GM18909 (cell line): ENCODE measurements at regions not wholly inside any gene's neighbourhood (a gene's known extent, or its start where the extent isn't known, plus 50 kb on each side); places are given as distances from the start of the nearest gene placed in this dataset.
"Not testable (repeated sequence)": the region's sequence is repeated elsewhere in the genome, so short reads cannot be mapped to it uniquely, and the experiment has no call there.

Experiments
- ATAC-seq: cut with Tn5 transposase; IDR thresholded peaks from one replicate; pipeline ENCODE4 v1.9.1; 2021; ENCODE audit warnings: mild to moderate bottlenecking; ENCODE audit not compliant: unreplicated experiment, poor library complexity

DNA sequence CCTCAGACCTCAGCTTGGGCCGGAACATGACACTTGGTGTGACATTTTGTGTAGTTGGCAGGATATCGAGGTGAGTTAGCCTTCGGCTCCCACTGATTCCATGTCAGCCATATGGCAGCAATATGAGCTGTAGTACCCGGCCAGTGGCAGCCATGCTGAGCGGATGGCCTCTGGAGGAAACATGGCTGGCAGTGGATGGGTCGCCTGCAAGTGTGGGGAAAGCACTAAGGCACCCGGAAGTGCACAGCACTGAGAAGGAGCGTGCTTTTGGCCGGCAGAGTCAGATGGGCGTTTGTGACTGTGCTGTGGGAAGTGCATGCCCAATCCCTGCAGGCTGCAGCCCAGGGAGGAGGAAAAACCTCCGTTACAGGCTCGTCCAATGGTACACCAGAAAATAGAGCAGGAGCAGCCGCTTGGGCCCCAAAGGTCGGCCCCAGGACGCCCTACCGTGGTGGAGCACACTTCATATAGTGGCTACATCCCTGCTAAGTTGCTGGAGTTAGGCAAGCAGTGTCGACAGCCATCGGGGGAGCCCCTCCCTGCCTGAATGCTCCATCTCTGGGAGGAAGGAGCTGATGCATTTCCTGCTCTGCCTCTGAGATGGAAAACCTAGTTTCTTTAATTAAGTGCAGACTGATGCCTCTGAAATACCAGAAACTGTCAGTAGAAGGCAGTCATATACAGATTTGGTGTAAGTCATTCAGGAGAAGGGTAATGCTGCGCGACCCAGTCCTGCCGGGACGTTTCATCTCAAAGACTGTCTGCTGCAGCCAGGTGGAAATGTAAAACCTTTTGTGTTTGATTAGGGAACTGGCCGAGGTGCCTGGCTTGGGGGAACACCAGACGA lies 2185.8 kb upstream of the ACO1 start:
- no peak for ATAC-seq

- ATAC-seq = no peak
Measured at GRCh38 chr9:30201024-30201423, 2183.4 kb upstream of the ACO1 start.

DNA sequence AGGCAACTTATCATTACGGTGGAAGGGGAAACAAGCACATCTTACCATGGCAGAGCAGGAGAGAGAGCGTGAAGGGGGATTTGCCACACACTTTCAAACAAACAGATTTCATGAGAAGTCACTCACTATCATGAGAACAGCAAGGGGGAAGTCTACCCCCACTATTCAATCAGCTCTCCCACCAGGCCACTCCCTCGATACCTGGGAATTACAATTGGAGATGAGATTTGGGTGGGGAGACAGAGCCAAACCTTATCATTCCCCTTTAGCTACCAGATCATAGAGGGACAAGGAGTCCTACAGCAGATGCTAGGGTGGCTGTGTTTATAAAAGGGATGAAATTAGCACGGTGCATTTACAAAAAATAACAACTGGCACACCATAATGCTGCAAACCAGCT lies 2149.4 kb upstream of the ACO1 start:
- no peak for ATAC-seq

- no peak for ATAC-seq
Measured at GRCh38 chr9:30235564-30235963, 2148.9 kb upstream of the ACO1 start.

DNA sequence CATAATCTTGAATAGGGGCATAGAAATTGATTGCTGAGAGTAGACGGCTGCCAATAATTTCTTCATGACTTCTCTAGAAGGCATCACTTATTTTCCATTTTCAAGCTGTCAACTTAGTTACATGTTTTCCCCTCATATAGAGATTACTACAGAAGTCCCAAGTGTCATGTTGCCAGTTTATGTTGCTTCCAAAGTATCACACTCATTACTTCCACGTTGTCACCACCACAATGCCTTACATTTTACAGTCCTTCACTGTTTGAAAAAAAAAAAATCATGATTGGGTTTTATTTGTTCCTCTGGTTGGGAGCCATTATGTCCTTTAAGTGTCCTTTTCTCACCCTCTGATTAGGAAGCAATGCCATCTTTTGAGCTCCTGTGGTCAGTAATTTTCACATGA lies 2144.6 kb upstream of the ACO1 start:
- ATAC-seq = no peak

DNA sequence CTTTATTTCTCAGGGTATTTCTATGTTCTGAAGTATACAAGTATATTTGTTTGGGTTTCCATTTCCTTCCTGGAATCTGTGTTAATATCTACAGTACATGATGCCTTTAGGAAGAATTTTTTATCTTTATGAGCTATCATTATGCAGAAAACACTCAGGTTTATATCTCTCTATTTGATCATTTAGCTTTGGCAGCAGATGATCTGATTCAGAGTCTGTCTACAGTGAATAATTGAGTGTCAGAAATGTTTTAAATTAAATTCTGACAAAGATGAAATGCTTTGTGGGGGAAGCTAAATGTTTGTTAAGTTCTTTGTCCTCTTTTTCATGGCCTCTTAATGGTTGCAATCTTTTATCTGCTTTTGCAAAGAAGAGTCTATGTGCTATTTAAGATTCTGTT lies 2141.0 kb upstream of the ACO1 start:
- ATAC-seq = no peak

DNA sequence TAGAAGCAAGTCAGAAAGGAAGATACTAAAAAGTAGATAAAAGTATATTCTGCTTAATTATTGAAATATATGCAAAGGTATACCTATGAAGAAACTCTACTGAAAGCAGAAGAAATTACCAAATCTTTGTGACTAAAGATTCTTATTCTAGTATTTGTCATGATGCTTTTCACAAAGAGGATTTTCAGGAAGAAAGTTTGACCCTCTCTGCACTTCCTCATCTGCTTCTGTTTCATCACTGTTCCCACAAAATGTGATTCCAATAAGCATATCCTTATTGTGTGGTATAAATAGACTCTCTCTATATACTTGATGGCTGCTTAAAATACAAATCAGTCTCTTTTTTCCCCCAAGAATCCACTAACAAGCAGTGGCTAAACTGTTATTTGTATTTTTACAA lies 2139.6 kb upstream of the ACO1 start:
- ATAC-seq = no peak

DNA sequence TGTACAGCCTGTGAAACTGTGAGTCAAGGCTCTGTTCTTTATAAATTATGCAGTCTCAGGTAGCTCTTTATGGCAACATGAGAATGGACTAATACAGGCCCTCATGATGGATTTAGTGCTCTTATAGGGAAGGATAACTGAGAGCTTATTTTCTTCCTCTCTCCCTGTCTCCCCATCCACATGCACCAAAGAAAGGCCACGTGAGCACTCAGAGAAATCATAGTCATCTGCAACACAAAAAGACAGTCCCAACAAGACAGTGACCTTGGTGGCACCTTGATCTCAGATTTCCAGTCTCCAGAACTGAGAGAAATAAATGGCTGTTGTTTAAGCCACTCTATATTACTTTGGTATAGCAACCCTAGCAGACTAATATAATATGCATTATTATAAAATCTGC lies 2133.6 kb upstream of the ACO1 start:
- ATAC-seq = no peak

- no peak for ATAC-seq
Measured at GRCh38 chr9:30258094-30258493, 2126.3 kb upstream of the ACO1 start.

DNA sequence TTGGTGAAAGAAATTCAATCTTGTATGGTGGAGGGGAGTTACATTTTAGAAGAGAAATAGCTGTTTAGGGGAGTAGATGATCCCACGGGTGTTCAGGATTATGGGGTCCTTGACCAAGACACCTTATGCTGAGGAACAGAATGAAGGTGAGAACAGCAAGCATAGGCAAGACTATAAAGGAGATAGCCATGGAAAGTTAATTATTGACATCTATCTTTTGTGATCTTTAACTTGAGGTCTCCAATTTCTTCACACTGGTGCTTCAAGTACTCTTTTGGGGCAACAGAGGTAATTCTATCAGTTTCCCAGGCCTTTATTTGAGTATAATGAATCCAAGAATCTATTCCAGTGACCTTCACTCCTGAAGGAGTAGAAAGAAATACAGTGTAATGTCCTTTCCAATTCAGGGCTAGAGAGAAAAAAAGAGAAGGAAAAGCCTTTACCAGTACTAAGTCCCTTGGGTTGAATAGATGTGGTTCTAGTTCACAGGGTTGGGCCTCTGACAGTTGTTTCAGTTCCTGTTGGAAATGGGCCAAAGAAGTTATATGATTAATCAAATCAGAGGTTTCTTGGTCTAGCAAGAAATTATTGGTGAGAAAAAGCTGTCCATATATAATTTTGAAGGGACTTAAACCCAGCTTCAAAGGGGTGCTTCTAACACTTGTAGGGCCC lies 2104.1 kb upstream of the ACO1 start:
- peak; percentile 78 for ATAC-seq

- no peak for ATAC-seq
Measured at GRCh38 chr9:30289435-30289834, 2095.0 kb upstream of the ACO1 start.

DNA sequence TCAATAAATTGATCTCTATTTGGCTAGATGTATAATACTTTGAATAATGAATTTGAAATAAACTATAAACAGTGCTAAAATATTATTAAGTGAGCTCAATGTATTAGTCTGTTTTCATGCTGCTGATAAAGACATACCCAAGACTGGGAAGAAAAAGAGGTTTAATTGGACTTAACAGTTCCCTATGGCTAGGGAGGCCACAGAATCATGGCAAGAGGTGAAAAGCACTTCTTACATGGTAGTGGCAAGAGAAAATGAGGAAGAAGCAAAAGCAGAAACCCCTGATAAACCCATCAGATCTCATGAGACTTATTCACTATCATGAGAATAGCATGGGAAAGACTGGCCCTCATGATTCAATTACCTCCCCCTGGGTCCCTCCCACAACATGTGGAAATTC lies 2092.4 kb upstream of the ACO1 start:
- ATAC-seq = not testable (repeated sequence)

DNA sequence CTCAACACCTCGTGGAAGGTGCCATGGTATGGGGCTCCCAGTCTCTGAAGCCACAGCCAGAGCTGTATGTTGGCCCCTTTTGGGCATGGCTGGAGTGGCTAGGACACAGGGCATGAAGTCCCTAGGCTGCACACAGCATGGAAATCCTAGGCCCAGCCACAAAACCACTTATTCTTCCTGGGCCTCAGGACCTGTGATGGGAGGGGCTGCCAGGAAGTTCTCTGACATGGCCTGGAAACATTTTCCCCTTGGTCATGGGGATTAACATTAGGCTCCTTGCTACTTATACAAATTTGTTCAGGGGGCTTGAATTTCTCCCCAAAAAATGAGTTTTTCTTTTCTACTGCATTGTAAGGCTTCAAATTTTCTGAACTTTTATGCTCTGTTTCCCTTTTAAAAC lies 2091.2 kb upstream of the ACO1 start:
- ATAC-seq = no peak

GRCh38 chr9:30299126-30299780 lies 2085.2 kb upstream of the ACO1 start:
- no peak for ATAC-seq

DNA sequence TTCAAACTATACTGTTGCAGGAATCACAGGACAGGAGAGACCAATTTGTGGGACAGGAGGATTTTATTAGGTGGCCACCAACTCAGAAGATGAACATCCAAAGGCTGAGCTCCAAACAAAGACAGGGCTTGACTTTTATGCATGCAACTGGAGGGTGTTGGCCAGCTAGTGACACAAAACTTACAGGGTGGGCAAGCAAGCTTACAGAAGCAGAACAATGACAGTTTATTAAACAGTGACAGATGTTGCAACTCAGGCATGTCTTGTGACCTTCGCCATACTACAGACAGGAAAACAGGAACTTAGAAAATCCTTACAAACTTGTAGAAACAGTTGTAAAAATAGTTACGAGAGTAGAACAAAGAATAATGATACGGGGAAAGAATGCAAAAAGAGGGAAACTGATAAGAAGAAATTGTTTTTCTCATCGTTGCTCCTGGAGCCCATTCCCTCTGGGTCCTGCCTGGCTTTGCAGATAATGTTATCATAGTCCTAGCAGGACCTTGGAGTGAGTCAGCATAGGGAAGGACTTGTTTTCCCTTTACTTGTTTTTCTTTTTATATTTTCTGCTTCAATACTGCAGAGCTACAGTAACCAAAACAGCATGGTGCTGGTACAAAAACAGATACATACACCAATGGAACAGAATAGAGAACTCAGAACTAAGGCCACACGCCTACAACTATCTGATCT lies 2083.0 kb upstream of the ACO1 start:
- no peak for ATAC-seq

DNA sequence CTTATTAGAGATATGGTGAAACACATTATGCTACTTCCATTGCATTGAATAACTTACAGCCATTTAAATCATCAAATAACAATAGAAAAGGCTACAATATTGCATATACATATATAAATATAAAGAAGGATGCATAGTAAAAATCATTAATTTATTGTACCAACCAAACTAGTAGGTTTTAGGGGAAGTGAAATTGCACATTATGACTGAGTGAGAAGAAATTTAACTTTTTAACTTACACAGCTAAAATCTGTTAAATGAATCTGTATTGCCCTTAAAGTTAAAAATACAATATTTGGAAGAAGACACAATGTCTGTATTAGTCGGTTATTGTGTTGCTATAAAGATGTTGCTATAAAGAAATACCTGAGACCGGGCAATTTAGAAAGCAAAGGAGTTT lies 2073.7 kb upstream of the ACO1 start:
- ATAC-seq = no peak

DNA sequence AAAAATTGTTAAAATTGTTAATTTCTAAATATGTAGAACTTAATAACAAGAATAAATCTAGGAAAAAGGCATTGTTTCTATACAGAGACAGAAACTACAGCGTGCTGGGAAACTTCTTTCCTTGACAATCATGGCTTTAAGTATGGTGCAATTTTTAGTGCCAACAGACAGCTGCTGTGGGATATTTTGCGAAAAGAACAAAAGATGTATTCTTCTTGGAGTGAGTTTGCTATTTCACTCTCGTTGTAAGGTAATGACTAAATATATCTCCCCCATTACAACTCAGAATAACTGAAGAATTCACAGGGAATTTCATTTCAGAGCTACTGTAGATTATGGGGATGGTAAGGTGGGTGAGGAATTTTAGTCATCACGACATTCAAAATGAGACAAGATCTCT lies 2055.0 kb upstream of the ACO1 start:
- ATAC-seq = no peak

DNA sequence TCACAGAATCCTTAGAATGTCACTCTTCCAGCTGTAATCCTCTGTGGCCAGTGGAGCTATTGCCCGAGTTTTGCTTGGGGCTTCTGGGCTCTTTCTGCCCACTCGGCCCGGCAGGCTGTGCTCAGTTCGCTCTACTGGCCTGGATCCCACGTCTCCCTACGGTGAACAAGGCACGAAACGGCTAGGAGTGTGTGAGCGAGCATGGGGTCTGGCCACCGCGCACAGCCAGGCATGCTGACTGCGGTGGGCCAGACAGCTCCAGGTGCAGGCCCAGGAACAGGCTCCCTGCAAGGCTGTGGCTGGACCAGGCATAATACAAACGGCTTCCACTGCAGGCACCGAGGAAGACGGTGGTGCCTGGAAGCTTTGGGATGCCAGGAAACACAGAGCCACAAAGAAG lies 2035.5 kb upstream of the ACO1 start:
- ATAC-seq = no peak

- no peak for ATAC-seq
Measured at GRCh38 chr9:30349526-30350513, 2034.6 kb upstream of the ACO1 start.

DNA sequence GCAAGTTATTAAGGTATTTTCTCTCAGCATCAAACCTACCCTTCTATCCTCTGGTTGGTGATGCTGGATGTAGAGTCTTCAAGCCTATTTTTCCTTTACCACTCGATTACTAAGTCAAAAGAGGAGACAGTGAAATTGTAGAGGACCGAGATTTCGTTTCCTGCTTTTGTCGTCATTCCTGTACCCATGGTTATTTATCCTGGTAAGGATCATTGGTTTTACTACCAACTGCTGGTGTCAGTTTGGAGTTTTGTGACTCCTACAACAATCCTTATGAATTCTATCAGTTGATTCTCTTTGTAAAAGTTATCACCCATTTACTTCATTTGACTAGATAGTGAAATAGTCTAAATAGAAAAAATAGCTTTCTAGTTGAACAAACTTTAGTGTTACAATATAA lies 2028.2 kb upstream of the ACO1 start:
- ATAC-seq = no peak
